ENCODE measurements at regions not wholly inside any gene's neighbourhood (a gene's known extent, or its start where the extent isn't known, plus 50 kb on each side); places are given as distances from the start of the nearest gene placed in this dataset.

- TF ChIP-seq CTCF (IDR thresholded peaks at IDR 0.05) (no peak), POLR2A (IDR thresholded peaks at IDR 0.05) (no peak), EP300 (IDR thresholded peaks at IDR 0.05) (no peak)
Observed at GRCh38 chr3:23035927-23036640, 167.0 kb upstream of the UBE2E2 start.

All from stomach (tissue), 4 donors.